ENCODE measurements at regions not wholly inside any gene's neighbourhood (a gene's known extent, or its start where the extent isn't known, plus 50 kb on each side); places are given as distances from the start of the nearest gene placed in this dataset.

GRCh38 chr12:25320123-25321006 lies 69.6 kb upstream of the KRAS start:
- DNase-seq (ENCODE audit: low spot score) (no peak), ATAC-seq (no peak)
- CTCF ChIA-PET, result no interaction called here
- Mint-ChIP-seq H3K4me3 (no peak overlapping the region), H3K36me3 (no peaks in the 10 kb centered on the region), H3K27me3 (ENCODE audit: low read depth) (no peaks in the 10 kb centered on the region), H3K9me3 (no peaks in the 10 kb centered on the region), H3K27ac (no peak overlapping the region), H3K4me1 (peaks cover 13% of the 10 kb centered on the region)
- TF ChIP-seq SOX15 (CRISPR knock-in tag; IDR thresholded peaks at IDR 0.05) (no peak), NFYB (CRISPR knock-in tag; conservative IDR thresholded peaks at IDR 0.05; ENCODE audit: low read depth) (no peak), ZNF121 (CRISPR knock-in tag; IDR thresholded peaks at IDR 0.05) (no peak), FOXJ3 (CRISPR knock-in tag; IDR thresholded peaks at IDR 0.05; ENCODE audit: borderline replicate concordance) (no peak), ELF4 (CRISPR knock-in tag; IDR thresholded peaks at IDR 0.05; ENCODE audit: low read depth) (no peak), MAX (CRISPR knock-in tag; IDR thresholded peaks at IDR 0.05) (no peak), ZNF232 (CRISPR knock-in tag; IDR thresholded peaks at IDR 0.05) (no peak), NFE2L1 (CRISPR knock-in tag; IDR thresholded peaks at IDR 0.05) (no peak), KAT7 (CRISPR knock-in tag; IDR thresholded peaks at IDR 0.05; ENCODE audit: borderline replicate concordance) (no peak), GRHL2 (CRISPR knock-in tag; IDR thresholded peaks at IDR 0.05; ENCODE audit: insufficient replicate concordance, severe bottlenecking) (no peak), PRRX2 (CRISPR knock-in tag; IDR thresholded peaks at IDR 0.05) (no peak), EMX1 (CRISPR knock-in tag; IDR thresholded peaks at IDR 0.05) (no peak), CREM (CRISPR knock-in tag; IDR thresholded peaks at IDR 0.05) (no peak), ZNF532 (CRISPR knock-in tag; IDR thresholded peaks at IDR 0.05; ENCODE audit: borderline replicate concordance) (no peak), ETV6 (CRISPR knock-in tag; IDR thresholded peaks at IDR 0.05) (no peak), PRDM15 (CRISPR knock-in tag; IDR thresholded peaks at IDR 0.05) (no peak), TEAD4 (CRISPR knock-in tag; IDR thresholded peaks at IDR 0.05) (no peak)
- TF ChIP-seq, protein P1, sequence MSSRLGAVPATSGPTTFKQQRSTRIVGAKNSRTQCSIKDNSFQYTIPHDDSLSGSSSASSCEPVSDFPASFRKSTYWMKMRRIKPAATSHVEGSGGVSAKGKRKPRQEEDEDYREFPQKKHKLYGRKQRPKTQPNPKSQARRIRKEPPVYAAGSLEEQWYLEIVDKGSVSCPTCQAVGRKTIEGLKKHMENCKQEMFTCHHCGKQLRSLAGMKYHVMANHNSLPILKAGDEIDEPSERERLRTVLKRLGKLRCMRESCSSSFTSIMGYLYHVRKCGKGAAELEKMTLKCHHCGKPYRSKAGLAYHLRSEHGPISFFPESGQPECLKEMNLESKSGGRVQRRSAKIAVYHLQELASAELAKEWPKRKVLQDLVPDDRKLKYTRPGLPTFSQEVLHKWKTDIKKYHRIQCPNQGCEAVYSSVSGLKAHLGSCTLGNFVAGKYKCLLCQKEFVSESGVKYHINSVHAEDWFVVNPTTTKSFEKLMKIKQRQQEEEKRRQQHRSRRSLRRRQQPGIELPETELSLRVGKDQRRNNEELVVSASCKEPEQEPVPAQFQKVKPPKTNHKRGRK (CRISPR knock-in tag; IDR thresholded peaks at IDR 0.05; ENCODE audit: borderline replicate concordance), result no peak
- TF ChIP-seq, protein P2, sequence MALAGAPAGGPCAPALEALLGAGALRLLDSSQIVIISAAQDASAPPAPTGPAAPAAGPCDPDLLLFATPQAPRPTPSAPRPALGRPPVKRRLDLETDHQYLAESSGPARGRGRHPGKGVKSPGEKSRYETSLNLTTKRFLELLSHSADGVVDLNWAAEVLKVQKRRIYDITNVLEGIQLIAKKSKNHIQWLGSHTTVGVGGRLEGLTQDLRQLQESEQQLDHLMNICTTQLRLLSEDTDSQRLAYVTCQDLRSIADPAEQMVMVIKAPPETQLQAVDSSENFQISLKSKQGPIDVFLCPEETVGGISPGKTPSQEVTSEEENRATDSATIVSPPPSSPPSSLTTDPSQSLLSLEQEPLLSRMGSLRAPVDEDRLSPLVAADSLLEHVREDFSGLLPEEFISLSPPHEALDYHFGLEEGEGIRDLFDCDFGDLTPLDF (CRISPR knock-in tag; IDR thresholded peaks at IDR 0.05), result no peak
- POLR2A ChIA-PET, result no interaction called here
